Endodermal cell (in vitro differentiated cells): ENCODE measurements at regions not wholly inside any gene's neighbourhood (a gene's known extent, or its start where the extent isn't known, plus 50 kb on each side); places are given as distances from the start of the nearest gene placed in this dataset.

Source experiments
- DNase-seq: peaks from one replicate; pipeline ENCODE4 v3.0.0-alpha.2; 2017
- H3K27ac ChIP-seq: 2 replicates; pipeline ENCODE4 v1.5.1; 2013; ENCODE audit warnings: mild to moderate bottlenecking, low read depth, low read length, moderate library complexity
- H3K27me3 ChIP-seq: 2 replicates; pipeline ENCODE4 v1.6.1; 2013; ENCODE audit warnings: mild to moderate bottlenecking, low read length, moderate library complexity; ENCODE audit not compliant: insufficient read depth, control insufficient read depth, poor library complexity, severe bottlenecking
- H3K36me3 ChIP-seq: 2 replicates; pipeline ENCODE4 v1.7.0; 2013; ENCODE audit warnings: mild to moderate bottlenecking, low read length, moderate library complexity; ENCODE audit not compliant: control insufficient read depth, insufficient read depth
- H3K4me1 ChIP-seq: one replicate; pipeline ENCODE4 v1.7.0; 2013; ENCODE audit warnings: low read length; ENCODE audit not compliant: control insufficient read depth, insufficient read depth
- H3K4me3 ChIP-seq: 2 replicates; pipeline ENCODE4 v1.5.1; 2013; ENCODE audit warnings: mild to moderate bottlenecking, low read length, moderate library complexity
- H3K9ac ChIP-seq: 2 replicates; pipeline ENCODE4 v1.6.1; 2013; ENCODE audit warnings: mild to moderate bottlenecking, low read length, moderate library complexity; ENCODE audit not compliant: poor library complexity, severe bottlenecking; ENCODE audit errors: extremely low read depth
- H3K9me3 ChIP-seq: 2 replicates; pipeline ENCODE4 v1.6.1; 2013; ENCODE audit warnings: mild to moderate bottlenecking, low read length, moderate library complexity; ENCODE audit not compliant: control insufficient read depth
- H3K27ac Mint-ChIP-seq: 2 replicates; pipeline ENCODE4 v1.8.0; 2020; ENCODE audit warnings: mixed read lengths
- H3K27me3 Mint-ChIP-seq: 2 replicates; pipeline ENCODE4 v1.8.0; 2021; ENCODE audit warnings: mild to moderate bottlenecking, mixed read lengths; ENCODE audit not compliant: insufficient read depth
- H3K36me3 Mint-ChIP-seq: 2 replicates; pipeline ENCODE4 v1.8.0; 2020; ENCODE audit warnings: low read depth, mixed read lengths
- H3K4me1 Mint-ChIP-seq: 2 replicates; pipeline ENCODE4 v1.8.0; 2020; ENCODE audit warnings: mixed read lengths
- H3K4me3 Mint-ChIP-seq: 2 replicates; pipeline ENCODE4 v1.8.0; 2020; ENCODE audit warnings: mild to moderate bottlenecking, moderate library complexity, mixed read lengths
- H3K9me3 Mint-ChIP-seq: 2 replicates; pipeline ENCODE4 v1.8.0; 2020; ENCODE audit warnings: mild to moderate bottlenecking, mixed read lengths
- WGBS, 2 experiments: methylation state at CpG; one replicate each; pipeline versions ENCODE4 v1.1.5 to v1.1.7; 2013; ENCODE audit warnings: missing lambda C conversion rate in 2 of 2, mixed read lengths in 1 of 2; ENCODE audit not compliant: insufficient coverage in 1 of 2, insufficient read length in 1 of 2; 5-methylcytosine and 5-hydroxymethylcytosine counted together
- TF ChIP-seq, protein P1 (sequence below): fragments of 200-600 bp; sonication (generic); conservative IDR thresholded peaks from 2 replicates; pipeline ENCODE4 v1.5.0; 2021; ENCODE audit warnings: antibody characterized with exemption, mild to moderate bottlenecking

DNA sequence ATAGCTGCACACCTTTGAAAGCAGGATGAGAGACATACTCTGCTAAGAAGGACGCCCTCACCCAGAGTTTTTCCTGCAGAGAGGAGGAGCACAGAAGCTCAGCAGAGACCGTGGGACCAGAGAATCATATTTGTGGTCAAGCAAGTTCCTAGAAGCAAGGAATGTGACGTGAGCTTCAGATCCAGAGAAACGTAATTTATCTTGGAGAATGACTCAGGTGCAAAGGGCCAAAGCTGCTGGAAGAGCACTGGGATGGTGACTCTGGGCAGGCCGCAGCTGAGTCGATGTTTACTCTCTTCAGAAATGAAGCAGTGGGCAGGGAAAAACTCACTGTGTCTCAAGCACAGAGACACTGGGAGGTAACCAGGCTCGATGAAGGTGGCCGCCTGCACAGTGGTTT, 50.1 kb upstream of the IGFBP2 start:
- Mint-ChIP-seq H3K4me1 (peaks cover 5% of the 10 kb centered on the region), H3K4me3 (no peak overlapping the region), H3K9me3 (peaks cover 3% of the 10 kb centered on the region), H3K27me3 (no peaks in the 10 kb centered on the region), H3K27ac (no peak overlapping the region), H3K36me3 (no peaks in the 10 kb centered on the region)
- no peak overlapping the region for H3K27ac ChIP-seq
- H3K9ac ChIP-seq = no peak overlapping the region
- no peaks in the 10 kb centered on the region for H3K36me3 ChIP-seq
- DNase-seq = no peak
- H3K4me1 ChIP-seq = no peaks in the 10 kb centered on the region
- no peak overlapping the region for H3K4me3 ChIP-seq
- TF ChIP-seq, protein P1, sequence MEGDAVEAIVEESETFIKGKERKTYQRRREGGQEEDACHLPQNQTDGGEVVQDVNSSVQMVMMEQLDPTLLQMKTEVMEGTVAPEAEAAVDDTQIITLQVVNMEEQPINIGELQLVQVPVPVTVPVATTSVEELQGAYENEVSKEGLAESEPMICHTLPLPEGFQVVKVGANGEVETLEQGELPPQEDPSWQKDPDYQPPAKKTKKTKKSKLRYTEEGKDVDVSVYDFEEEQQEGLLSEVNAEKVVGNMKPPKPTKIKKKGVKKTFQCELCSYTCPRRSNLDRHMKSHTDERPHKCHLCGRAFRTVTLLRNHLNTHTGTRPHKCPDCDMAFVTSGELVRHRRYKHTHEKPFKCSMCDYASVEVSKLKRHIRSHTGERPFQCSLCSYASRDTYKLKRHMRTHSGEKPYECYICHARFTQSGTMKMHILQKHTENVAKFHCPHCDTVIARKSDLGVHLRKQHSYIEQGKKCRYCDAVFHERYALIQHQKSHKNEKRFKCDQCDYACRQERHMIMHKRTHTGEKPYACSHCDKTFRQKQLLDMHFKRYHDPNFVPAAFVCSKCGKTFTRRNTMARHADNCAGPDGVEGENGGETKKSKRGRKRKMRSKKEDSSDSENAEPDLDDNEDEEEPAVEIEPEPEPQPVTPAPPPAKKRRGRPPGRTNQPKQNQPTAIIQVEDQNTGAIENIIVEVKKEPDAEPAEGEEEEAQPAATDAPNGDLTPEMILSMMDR = no peak
- WGBS, 2 experiments = 91 to 92% methylated on average over 5 to 8 of the region's 8 CpGs
- H3K9me3 ChIP-seq = no peaks in the 10 kb centered on the region
- H3K27me3 ChIP-seq = no peaks in the 10 kb centered on the region
